22Rv1 (cell line): ENCODE measurements at regions not wholly inside any gene's neighbourhood (a gene's known extent, or its start where the extent isn't known, plus 50 kb on each side); places are given as distances from the start of the nearest gene placed in this dataset.

Experiments used
- CTCF ChIP-seq: fragments of 450-650 bp; IDR thresholded peaks from 2 replicates; pipeline ENCODE4 v1.5.1; 2017; ENCODE audit warnings: mild to moderate bottlenecking
- ZFX ChIP-seq: fragments of 450-650 bp; IDR thresholded peaks from 2 replicates; pipeline ENCODE4 v1.6.1; 2017; ENCODE audit warnings: antibody characterized with exemption, borderline replicate concordance

GRCh38 chr2:10513201-10513600, 65.1 kb upstream of the ODC1 start:
- TF ChIP-seq CTCF, result no peak
- TF ChIP-seq ZFX, result no peak
